RPMI8226 (cell line): ENCODE measurements at regions not wholly inside any gene's neighbourhood (a gene's known extent, or its start where the extent isn't known, plus 50 kb on each side); places are given as distances from the start of the nearest gene placed in this dataset.
A peak's percentile ranks its signal among the peaks of the same experiment; 100 is the strongest.

Source experiments
- DNase-seq: peaks from one replicate; pipeline ENCODE4 v3.0.0-alpha.2; 2015

DNA sequence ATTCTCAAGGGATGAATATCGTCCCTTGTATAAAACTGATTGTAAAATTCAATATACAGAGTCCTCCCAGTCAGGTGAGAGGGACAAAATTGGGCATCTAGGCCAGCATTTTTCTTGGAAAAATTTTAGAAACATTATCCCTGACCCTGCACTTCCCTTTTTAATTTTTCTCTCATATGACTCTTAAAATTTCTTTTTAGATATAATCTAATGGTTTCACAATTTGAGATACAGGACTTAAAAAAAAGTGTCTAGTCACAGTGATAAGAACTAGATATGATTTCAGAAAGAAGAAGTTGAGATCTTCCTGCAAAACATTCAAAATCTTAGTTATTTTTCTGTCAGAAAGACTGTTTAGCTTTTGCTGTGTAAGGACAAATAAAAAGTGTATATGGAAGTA lies 270.8 kb upstream of the PPFIA2 start:
- DNase-seq = no peak

DNA sequence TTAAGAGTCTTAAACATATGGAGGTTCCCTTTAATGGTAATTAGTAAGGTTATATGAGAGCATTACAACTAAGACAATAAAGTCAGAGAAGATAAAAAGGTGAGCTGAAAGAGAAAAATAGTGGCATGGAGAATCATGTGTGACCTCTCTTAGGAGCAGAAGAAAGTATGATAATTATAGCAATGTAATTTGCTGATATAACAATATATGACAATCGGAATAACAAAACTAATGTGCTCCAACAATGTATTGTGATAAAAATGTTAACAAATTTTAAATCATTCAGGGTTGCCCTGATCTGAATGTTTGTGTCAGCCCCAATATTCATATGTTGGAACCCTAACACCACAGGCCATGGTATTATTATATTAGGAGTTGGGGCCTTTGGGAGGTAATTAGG lies 269.6 kb upstream of the PPFIA2 start:
- DNase-seq = no peak

DNA sequence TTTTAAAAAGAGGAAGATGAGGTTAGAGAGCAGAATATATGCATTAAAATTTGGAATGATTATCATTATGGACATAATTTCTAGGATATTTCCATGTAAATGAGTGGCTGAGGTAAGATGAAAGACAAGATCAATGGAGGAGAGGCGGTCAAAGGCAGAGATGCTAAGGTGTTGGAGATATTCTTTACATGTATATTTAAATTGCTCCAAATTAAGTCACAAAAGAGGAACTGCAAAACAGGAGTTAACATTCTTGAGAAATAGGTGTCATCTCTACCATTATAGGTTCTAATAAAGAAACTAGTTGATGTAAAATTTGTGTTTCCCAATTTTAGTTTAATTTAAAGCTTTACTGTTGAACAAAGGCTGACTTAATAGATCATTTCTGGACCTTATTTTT lies 268.5 kb upstream of the PPFIA2 start:
- DNase-seq = no peak

DNA sequence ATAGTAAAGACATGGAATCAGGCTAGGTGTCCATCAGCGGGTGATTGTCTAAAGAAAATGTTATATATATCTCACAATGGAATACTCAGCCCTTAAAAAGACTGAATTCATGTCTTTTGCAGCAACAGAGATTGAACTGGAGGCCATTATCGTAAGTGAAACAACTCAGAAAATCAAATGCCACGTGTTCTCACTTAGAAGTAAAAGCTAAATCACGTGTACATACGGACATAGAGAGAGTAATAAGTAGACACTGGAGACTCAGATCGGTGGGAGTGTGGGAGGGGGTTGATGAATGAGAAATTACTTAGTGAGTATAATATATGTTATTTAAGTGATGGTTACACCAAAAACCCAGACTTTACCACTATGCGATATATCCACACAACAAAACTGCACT lies 266.3 kb upstream of the PPFIA2 start:
- DNase-seq = no peak

DNA sequence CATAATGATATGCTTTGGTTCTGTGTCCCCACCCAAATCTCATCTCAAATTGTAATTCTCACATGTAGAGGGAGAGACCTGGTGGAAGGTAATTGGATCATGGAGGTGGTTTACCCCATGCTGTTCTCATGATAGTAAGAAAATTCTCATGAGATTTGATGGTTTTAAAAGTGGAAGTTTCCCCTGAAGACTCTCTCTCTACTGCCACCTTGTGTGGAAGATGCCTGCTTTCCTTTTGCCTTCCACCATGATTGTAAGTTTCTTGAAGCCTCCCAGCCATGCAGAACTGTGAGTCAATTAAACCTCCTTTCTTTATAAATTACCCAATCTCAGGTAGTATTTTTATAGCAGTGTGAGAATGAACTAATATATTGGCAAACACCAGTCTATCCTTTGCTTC lies 260.4 kb upstream of the PPFIA2 start:
- DNase-seq = peak; percentile 24

DNA sequence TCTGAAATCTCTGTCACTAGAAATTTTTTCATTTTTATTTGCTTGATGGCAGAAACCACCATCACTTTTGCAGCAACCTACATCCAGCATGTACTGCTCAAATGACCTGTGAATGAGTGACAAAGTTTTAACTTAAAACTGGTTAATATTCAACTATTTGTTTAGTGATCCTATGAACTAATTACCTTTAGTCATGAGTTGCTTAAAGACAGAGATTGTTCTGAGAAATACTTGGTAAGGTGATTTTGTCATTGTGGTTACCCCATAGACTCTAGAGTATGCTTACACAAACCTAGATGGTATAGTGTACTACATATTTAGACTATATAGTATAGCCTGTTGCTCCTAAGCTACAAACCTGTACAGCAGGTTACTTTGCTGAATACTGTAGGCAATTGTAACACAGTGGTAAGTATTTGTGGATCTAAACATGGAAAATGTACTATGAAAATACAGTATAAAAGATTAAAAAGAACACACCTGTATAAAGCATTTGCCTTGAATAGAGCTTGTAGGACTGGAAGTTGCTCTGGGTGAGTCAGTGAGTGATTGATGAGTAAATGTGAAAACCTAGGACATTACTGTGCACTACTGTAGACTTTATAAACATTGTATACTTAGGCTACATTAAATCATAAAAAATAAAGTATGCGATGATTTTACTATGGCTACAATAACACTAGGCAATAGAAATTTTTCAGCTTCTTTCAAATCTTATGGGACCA lies 256.6 kb upstream of the PPFIA2 start:
- DNase-seq = no peak

DNA sequence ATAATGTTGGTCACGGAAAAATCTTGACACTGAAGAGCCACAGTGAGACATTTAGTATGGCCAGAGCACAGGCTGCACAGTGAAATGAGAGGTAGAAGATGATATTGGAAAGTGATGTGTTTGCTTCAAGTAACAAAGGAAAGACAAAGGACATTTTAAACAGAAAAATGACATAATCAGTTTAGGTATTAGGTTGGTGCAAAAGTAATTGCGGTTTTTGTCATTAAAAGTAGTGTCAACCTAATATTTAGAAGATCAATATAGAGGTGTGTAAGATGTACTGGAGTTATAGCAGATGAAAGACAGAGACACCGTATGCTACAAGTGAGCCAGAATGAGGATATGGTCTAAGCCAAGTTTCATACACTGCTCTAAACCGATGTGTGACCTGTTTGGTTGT lies 253.0 kb upstream of the PPFIA2 start:
- no peak for DNase-seq

DNA sequence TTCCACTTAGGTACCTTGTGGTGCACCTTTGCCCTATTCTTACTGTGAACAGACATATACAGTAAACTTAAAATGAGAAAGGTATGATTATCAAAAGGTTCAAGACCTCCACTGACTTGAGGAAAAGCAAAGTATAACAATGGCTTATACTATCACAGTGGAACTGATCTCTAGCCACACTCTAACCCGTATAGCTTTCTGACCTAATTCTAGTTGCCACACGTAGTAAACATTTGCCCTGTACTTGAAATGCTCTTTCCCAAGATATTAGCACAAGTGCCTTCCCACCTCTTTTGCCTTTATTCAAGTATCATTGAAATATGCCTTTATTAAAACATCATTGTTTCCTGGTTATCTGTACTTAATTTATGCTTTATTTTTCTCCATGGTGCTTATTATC lies 250.4 kb upstream of the PPFIA2 start:
- no peak for DNase-seq

DNA sequence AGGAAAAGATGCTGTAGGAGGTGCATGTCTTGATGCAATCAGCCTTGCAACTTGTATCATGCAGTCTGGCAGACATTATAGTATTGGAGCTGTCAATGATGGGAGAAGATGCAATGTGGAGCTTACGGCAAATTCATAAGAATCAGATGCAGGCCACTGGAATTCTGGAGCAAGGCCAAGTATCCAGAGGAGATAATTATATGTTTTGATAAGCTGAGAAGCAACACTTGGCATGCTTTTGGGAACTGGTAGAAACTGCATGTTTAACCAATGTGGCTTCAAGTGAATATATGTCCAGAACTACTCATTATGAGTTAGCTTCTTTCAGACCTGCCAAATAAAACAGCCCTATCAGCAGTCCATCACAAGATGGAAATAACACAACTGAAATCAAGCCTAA lies 249.1 kb upstream of the PPFIA2 start:
- DNase-seq = no peak

DNA sequence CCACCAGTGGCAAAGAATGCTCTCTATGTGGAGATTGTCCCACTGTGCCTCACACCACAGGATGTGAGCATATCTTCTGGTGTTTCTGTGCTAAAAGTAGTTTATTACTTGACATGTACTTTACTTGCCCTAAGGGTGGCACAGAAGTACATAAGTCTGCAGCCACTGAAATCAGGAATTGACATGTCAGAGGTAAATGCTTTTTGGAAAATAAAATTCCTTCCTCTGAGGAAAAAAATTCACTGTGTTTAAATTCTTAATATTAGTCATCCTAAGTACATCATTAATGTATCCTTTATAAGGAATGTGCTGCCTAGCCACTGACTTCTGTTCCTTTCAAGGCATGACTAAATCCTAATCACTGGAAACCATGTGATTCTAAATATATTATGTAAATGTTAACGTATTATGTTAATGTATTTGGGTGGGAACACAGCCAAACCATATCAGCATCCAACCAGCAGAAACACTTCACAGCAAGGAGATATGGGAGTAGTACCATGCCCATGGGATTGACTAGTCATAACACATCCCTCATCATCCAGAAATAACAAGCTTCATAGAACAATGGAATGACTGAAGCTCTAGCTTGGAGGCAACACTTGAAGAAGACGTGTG lies 239.7 kb upstream of the PPFIA2 start:
- no peak for DNase-seq

DNA sequence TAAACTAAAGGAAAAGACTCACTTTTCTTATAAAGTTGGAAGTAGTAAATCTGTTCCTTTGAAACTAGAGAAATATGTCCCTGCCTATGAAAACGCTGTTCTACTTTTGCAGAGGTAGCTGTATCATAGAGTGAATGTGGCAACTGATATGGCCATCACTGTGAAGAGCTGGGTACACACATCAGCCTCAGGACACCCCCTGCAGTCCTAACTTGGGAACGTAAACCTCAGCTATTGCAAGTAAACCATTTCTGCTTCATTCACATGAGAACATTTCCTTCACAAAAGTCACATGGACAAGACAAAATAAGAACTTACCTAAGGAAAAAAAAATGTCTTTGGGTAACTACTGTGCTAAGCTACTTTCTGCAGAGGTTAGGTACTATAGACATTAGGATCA lies 233.3 kb upstream of the PPFIA2 start:
- peak; percentile 15 for DNase-seq

DNA sequence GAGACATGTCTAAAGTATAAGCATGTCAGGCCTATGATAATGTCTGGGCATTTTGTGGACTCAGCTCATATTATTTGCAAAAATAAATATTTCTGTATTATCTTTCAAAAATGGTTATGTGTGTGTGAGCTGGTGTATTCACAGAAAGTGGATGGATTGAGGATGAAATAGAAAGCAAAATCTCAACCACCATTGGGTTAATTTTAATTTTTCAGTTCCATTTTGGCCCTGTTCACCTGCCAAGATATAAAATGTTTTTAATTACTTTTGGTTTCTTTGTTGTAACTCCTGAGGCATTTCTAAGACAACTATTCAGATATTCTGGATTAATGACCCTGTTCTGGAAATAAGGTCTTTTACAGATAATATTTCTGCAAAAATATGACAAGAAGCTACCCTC lies 232.7 kb upstream of the PPFIA2 start:
- DNase-seq = no peak

DNA sequence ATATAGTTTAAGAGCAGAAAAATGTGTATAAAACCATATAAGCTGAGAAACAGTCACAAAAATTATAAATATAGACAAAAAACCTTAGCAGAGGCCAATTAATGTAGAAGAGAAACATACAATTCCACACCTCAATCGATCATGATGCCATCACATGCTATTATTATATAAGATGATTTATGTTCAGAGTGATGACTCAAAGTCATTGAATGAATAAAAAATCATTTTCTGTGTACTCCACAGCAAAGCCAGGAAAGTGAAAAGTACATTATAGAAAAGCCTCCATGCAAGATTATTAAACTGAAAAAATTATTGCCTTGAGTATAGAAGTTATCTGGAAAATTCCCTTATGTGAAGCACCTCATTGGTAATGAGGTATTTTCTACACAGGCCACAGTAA lies 229.2 kb upstream of the PPFIA2 start:
- DNase-seq = no peak

DNA sequence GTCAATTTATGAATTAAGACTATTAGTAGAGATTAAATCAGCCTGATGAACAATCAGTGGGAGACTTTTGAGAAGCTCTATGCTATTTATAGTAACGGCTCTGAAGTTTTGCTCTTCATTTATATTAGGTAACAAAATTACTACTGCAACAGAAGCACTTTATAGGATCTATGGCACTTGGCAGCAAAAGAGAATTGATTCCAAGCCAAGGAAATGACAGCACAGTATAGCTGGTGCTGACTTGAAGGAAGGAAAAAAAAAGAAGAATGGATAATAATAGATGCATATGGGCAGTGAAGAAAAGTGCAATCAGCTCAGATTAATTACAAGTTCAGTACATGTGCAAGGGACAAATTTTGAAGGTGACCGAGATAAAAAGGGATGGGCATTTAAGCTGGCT lies 228.2 kb upstream of the PPFIA2 start:
- peak; percentile 5 for DNase-seq

DNA sequence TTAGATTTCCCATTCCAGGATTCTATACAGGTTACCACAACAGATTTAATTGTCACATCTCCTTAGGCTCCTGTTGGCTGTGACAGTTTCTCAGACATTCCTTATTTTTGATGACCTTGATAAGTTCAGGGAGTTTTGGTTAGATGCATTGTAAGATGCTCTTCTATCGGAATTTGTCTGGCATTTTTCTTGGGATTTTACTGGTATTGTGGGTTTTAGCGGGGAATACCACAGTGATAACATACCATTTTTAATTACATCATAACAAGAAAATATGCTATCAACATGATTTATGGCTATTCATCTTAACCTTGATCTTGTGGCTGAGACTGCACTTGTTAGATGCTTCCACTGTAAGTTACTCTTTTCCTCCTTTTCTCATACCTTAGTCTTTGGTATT lies 217.5 kb upstream of the PPFIA2 start:
- DNase-seq = no peak

DNA sequence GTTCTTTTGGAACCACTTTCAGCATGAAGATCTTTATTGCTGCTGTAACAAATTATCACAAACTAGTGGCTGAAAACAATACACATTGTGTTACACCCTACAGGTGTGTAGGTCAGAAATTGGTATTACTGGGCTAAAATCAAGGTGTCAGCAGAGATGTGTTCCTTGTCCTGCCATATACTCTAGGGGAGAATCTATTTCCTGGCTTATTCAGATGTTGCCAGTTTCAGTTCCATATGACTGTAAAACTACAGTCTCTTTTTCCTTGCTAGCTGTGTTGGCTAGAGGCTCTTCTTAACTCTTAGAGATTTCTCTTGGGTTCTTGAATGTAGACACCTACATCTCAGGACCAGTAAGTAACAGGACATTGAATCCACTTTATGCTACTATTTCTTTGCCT lies 215.6 kb upstream of the PPFIA2 start:
- peak; percentile 37 for DNase-seq

DNA sequence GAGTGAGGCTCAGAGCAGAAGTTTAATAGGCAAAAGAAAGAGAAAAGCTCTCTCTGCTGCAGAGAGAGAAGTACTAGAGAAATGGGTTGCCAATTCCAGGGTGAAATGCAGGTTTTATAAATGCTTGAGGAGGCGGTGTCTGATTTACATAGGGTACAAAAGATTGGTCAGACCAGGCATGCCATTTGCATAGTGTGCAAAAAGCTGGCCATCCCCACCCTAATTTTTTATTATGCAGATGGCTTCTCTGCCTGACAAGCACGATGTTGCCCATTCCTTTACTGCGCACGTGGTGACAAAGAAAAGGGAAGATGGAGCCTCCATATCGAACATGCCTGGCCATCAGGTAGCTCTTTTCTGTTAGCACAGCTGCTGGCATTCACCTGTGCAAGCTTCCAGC lies 209.3 kb upstream of the PPFIA2 start:
- no peak for DNase-seq

DNA sequence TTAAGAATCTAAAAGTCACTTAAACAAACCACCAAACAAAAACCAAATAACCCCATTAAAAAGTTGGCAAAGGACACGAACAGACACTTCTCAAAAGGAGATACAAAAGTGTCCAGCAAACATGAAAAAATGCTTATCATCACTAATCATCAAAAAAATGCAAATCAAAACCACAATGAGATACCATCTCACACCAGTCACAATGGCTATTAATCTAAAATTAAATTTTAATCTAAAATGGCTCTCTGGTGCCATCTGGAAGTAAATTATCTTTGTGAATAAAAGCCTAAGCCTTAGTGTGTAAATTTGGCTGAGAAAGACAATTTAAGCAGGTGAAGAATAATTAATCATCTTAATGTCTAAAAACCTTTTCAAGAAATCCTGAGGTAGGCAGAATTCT lies 204.5 kb upstream of the PPFIA2 start:
- DNase-seq = no peak

DNA sequence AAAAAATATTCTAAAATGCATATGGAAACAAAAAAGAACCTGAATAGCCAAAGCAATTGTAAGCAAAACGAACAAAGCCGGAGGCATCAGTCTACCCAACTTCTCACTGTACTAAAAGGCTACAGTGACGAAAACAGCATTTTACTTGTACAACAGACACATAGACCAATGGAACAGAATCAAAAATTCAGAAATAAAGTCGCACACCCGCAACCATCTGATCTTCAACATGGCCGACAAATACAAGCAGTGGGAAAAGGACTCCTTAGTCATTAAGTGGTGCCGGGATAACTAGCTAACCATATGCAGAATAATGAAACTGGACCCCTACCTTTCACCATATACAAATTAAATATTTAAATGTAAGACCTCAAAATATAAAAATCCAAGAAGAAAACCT lies 203.9 kb upstream of the PPFIA2 start:
- DNase-seq = no peak

DNA sequence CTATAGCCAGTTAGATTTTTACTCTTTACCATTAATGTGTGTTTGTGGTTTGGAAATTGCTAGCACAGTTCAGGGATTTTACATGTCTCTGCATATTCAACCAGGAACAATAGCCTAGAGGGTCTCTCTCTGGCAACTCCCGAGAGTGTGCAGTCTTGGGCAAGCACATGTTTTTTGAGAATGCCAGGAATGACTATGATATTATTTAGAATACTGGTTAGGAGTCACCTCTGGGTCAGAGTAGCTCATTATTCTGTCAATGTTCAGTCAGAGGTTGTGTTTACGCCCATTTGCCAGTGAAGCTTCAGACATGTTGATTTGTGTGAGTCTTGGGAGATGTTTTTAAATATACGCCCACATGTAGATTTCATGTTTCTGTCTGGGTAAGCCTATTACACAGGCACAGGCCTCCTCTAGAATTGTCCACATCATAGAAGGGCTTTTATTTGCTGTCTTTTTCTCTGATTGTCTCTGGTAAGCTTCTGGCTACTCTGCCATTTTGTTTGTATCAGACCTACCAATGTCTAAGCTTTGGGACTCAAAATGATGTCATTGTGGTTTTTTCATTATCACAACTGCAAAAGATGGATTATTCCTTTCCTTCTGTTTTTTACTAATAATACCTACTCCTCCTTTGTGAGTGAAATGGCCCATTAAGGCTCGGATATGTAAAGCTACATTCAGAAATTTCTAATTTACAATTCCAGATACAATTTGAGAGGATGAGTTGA lies 203.1 kb upstream of the PPFIA2 start:
- DNase-seq = no peak

DNA sequence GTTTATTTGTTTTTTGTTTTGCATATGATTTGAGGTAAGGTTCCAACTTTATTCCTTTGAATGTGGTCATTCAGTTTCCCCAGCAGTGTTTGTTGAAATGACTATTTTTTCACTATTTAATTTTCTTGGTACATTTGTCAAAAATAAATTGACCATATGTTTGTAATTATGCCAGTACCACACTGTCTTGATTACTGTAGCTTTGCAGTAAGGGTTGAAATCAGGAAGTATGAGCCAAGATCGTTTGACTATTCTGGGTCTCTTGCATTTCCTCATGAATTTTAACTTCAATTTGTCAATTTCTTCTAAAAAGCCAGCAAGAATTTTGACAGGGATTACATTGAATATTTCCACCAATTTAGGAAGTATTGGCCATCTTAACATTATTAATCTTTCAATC lies 199.3 kb upstream of the PPFIA2 start:
- DNase-seq = no peak

DNA sequence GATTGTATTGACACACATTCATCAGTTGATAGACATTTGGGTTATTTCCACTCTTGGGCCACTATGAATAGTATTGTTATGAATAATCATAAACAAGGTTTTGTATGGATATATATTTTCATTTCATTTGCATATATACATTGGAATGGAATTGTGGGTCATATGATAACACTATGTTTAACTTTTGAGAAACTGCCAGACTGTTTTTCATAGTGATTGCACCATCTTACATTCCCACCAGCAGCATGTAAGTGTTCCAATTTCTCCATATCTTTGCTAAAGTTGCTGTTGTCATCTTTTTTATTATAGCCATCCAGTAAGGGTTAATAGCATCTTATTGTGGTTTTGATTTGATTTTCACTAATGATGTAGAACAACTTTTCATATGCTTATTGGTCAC lies 198.5 kb upstream of the PPFIA2 start:
- no peak for DNase-seq

DNA sequence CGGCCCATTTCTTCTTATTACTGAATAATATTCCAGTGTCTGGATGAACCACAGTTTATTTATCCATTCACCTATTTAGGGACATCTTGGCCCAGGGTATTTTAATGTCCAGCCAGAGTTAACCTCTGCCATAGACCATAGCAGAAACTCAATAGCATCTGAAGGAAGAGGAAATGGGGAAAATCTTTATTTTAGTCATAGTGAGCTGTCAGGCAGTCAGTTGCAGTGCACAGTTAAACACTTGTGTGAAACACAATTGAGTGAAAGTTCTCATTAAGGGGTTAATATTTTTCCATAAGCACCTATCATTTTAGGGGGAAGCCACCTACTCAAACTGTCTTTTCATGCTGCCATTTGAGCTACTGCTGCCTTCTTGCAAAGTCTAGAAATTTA lies 197.3 kb upstream of the PPFIA2 start:
- no peak for DNase-seq

DNA sequence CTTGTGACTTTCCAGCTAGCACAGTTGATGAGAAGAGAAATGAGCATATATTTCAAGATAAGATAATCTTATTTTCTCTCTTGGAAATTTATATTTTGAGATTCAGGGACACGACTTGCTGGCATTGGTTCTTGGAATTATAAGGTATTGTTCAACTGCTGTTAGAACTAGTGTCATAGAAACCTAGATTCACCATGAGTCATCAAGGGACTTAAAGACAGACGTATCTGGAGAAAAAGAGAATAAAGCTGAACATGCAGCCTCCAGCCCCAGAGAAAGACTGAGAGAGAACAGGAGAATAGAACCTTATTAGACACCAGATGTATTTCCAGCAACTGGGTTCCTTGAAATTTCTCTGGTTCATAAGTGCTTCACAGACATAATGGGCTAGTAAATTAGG lies 194.4 kb upstream of the PPFIA2 start:
- no peak for DNase-seq

DNA sequence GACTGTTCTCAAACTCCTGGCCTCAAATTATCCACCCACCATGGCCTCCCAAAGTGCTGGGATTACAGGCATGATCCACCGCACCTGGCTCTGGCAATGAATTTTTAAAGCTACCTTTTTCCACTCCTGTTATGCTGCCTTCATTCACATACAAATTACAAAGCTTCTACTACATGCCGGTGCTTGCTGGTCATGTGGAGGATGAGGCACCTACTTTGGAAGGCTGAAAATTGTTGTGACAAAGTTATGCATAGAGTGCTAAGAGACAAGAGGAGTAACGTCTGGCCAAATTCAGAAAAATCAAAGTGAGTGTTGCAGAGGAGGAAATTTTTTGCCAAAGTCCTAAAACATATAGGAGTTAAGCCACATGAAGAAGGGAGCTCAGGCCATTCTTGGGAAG lies 191.7 kb upstream of the PPFIA2 start:
- DNase-seq = no peak
